Ovary (tissue), 3 donors: ENCODE measurements at regions not wholly inside any gene's neighbourhood (a gene's known extent, or its start where the extent isn't known, plus 50 kb on each side); places are given as distances from the start of the nearest gene placed in this dataset.

ENCODE experiments used
- EP300 ChIP-seq: sonication (generic); formaldehyde crosslinking; IDR thresholded peaks from one replicate; pipeline ENCODE4 v1.6.1; 2017; ENCODE audit warnings: antibody characterized with exemption
- POLR2A ChIP-seq: fragments of 450-650 bp; IDR thresholded peaks from one replicate; pipeline ENCODE4 v1.6.1; 2017; ENCODE audit warnings: antibody characterized with exemption, mild to moderate bottlenecking, moderate library complexity
- TF ChIP-seq, protein P1 (sequence below), 3 donors: fragments of 450-650 bp in 2 of 3; fragments of 200-600 bp in 1 of 3; IDR thresholded peaks; one replicate each; pipeline versions ENCODE4 v1.5.1 to v1.8.0; 2016 to 2022; ENCODE audit warnings: antibody characterized with exemption in 3 of 3, mild to moderate bottlenecking in 1 of 3
- donor health status: DM: no; HTN: no; CAD: no.

DNA sequence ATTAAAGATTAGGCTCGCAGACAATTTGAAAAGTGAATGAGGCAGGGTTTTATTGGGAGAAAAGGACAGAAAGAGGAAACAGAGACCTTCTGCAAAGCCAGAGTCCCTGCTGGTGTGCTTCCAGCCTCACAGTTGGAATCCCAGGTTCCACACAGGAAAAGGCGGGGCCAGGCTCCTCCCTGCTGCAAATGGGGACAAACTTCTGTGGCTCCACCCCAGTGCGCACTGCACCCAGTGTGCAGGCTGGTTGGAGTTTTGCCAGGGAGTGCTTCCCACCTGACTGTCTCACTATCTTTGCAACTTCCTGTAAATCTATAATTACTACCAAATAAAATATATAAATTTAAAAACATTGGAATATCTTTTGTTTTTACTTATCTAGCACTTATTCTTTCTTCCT is 386.0 kb upstream of the GRIN3A start:
- TF ChIP-seq, protein P1, sequence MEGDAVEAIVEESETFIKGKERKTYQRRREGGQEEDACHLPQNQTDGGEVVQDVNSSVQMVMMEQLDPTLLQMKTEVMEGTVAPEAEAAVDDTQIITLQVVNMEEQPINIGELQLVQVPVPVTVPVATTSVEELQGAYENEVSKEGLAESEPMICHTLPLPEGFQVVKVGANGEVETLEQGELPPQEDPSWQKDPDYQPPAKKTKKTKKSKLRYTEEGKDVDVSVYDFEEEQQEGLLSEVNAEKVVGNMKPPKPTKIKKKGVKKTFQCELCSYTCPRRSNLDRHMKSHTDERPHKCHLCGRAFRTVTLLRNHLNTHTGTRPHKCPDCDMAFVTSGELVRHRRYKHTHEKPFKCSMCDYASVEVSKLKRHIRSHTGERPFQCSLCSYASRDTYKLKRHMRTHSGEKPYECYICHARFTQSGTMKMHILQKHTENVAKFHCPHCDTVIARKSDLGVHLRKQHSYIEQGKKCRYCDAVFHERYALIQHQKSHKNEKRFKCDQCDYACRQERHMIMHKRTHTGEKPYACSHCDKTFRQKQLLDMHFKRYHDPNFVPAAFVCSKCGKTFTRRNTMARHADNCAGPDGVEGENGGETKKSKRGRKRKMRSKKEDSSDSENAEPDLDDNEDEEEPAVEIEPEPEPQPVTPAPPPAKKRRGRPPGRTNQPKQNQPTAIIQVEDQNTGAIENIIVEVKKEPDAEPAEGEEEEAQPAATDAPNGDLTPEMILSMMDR (IDR thresholded peaks at IDR 0.05): no peak
- TF ChIP-seq EP300 (no peak), POLR2A (no peak)
